SU-DHL-6 (cell line): ENCODE measurements at regions not wholly inside any gene's neighbourhood (a gene's known extent, or its start where the extent isn't known, plus 50 kb on each side); places are given as distances from the start of the nearest gene placed in this dataset.

ENCODE experiments used
- EZH2phosphoT487 ChIP-seq: fragments of 200-600 bp; sonication (generic), shearing (Covaris generic); conservative IDR thresholded peaks from 2 replicates; pipeline ENCODE4 v1.6.1; 2018; ENCODE audit warnings: mild to moderate bottlenecking, antibody characterized with exemption, low read length, moderate library complexity, mixed read lengths
- TF ChIP-seq, protein P1 (sequence below): fragments of 200-600 bp; sonication (generic); IDR thresholded peaks from one replicate; pipeline ENCODE4 v1.5.1; 2017; ENCODE audit warnings: antibody characterized with exemption, mild to moderate bottlenecking, low read length, moderate library complexity; ENCODE audit not compliant: insufficient read depth, poor library complexity, severe bottlenecking

DNA sequence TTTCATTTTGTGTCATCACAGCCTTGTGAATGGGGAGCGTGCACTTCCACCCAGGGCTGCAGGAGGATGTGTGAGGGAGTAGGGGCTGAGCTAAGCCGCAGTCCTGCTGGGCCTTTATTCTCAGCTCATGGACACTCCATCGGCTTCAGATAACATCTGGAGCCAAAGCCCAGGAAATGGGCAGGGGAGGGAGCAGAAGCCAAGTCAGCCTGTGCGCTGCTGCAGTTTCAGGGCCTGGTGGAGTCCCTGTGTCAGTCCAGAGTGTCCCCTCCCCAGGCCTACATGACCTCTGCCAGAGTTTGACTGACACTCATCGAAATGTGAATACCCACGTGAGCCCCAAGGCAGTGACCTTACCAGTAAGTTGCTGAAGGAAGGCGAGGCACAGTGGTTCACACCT is 242.2 kb downstream of the LOXHD1 start:
- TF ChIP-seq, protein P1, sequence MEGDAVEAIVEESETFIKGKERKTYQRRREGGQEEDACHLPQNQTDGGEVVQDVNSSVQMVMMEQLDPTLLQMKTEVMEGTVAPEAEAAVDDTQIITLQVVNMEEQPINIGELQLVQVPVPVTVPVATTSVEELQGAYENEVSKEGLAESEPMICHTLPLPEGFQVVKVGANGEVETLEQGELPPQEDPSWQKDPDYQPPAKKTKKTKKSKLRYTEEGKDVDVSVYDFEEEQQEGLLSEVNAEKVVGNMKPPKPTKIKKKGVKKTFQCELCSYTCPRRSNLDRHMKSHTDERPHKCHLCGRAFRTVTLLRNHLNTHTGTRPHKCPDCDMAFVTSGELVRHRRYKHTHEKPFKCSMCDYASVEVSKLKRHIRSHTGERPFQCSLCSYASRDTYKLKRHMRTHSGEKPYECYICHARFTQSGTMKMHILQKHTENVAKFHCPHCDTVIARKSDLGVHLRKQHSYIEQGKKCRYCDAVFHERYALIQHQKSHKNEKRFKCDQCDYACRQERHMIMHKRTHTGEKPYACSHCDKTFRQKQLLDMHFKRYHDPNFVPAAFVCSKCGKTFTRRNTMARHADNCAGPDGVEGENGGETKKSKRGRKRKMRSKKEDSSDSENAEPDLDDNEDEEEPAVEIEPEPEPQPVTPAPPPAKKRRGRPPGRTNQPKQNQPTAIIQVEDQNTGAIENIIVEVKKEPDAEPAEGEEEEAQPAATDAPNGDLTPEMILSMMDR, result no peak
- TF ChIP-seq EZH2phosphoT487, result no peak
